Panc1 (cell line): ENCODE measurements at regions not wholly inside any gene's neighbourhood (a gene's known extent, or its start where the extent isn't known, plus 50 kb on each side); places are given as distances from the start of the nearest gene placed in this dataset.

ENCODE experiments used
- POLR2AphosphoS5 ChIP-seq: IDR thresholded peaks from 2 replicates; pipeline ENCODE4 v1.6.1; 2012; ENCODE audit warnings: mild to moderate bottlenecking, low read depth, low read length, moderate library complexity
- TF ChIP-seq, protein P1 (sequence below): fragments of 450-650 bp; IDR thresholded peaks from 2 replicates; pipeline ENCODE4 v1.5.1; 2017; ENCODE audit warnings: mild to moderate bottlenecking
- TF ChIP-seq, protein P2 (sequence below), 2 experiments: IDR thresholded peaks; 2 replicates each; pipeline ENCODE4 v1.6.1; 2011 to 2012; ENCODE audit warnings: low read depth in 2 of 2, control low read depth in 1 of 2, low read length in 1 of 2, mild to moderate bottlenecking in 1 of 2, moderate library complexity in 1 of 2; ENCODE audit not compliant: insufficient read depth in 1 of 2

GRCh38 chr6:139538366-139538765 lies 163.9 kb upstream of the CITED2 start:
- TF ChIP-seq, protein P1, sequence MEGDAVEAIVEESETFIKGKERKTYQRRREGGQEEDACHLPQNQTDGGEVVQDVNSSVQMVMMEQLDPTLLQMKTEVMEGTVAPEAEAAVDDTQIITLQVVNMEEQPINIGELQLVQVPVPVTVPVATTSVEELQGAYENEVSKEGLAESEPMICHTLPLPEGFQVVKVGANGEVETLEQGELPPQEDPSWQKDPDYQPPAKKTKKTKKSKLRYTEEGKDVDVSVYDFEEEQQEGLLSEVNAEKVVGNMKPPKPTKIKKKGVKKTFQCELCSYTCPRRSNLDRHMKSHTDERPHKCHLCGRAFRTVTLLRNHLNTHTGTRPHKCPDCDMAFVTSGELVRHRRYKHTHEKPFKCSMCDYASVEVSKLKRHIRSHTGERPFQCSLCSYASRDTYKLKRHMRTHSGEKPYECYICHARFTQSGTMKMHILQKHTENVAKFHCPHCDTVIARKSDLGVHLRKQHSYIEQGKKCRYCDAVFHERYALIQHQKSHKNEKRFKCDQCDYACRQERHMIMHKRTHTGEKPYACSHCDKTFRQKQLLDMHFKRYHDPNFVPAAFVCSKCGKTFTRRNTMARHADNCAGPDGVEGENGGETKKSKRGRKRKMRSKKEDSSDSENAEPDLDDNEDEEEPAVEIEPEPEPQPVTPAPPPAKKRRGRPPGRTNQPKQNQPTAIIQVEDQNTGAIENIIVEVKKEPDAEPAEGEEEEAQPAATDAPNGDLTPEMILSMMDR = no peak
- no peak for TF ChIP-seq POLR2AphosphoS5
- TF ChIP-seq, protein P2, sequence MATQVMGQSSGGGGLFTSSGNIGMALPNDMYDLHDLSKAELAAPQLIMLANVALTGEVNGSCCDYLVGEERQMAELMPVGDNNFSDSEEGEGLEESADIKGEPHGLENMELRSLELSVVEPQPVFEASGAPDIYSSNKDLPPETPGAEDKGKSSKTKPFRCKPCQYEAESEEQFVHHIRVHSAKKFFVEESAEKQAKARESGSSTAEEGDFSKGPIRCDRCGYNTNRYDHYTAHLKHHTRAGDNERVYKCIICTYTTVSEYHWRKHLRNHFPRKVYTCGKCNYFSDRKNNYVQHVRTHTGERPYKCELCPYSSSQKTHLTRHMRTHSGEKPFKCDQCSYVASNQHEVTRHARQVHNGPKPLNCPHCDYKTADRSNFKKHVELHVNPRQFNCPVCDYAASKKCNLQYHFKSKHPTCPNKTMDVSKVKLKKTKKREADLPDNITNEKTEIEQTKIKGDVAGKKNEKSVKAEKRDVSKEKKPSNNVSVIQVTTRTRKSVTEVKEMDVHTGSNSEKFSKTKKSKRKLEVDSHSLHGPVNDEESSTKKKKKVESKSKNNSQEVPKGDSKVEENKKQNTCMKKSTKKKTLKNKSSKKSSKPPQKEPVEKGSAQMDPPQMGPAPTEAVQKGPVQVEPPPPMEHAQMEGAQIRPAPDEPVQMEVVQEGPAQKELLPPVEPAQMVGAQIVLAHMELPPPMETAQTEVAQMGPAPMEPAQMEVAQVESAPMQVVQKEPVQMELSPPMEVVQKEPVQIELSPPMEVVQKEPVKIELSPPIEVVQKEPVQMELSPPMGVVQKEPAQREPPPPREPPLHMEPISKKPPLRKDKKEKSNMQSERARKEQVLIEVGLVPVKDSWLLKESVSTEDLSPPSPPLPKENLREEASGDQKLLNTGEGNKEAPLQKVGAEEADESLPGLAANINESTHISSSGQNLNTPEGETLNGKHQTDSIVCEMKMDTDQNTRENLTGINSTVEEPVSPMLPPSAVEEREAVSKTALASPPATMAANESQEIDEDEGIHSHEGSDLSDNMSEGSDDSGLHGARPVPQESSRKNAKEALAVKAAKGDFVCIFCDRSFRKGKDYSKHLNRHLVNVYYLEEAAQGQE (IDR thresholded peaks at IDR 0.05; ENCODE audit: insufficient read depth in 1 of 2, low read depth in 2 of 2, low read length in 1 of 2) = no peak
